Eye (tissue), 1 donor: ENCODE measurements at regions not wholly inside any gene's neighbourhood (a gene's known extent, or its start where the extent isn't known, plus 50 kb on each side); places are given as distances from the start of the nearest gene placed in this dataset.

Experiments
- DNase-seq: peaks from one replicate; pipeline ENCODE4 v3.0.0-alpha.2; 2015

DNA sequence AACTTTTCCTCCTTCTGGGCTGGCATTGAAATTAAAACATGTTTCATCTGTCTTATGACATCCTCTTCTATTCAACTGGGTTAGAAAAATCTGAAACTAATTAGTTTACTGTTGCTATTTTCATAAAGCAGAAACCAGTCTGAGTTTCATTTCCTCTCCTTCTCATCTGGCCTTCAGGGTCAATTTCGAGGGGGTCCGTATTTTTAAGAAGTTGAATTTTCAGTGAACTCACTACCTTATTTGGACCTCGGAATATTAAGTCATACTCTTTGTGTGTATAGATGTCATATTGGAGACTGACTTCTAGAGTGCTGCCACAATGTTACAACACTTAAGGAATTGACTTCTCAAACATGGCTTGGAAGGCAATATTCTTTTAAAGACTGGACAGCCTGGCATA, 485.9 kb downstream of the SQOR start:
- DNase-seq, result no peak

- no peak for DNase-seq
These were observed 486.6 kb downstream of the SQOR start for GRCh38 chr15:46121441-46121840.

- no peak for DNase-seq
These were observed 491.8 kb downstream of the SQOR start for GRCh38 chr15:46126581-46126980.

DNA sequence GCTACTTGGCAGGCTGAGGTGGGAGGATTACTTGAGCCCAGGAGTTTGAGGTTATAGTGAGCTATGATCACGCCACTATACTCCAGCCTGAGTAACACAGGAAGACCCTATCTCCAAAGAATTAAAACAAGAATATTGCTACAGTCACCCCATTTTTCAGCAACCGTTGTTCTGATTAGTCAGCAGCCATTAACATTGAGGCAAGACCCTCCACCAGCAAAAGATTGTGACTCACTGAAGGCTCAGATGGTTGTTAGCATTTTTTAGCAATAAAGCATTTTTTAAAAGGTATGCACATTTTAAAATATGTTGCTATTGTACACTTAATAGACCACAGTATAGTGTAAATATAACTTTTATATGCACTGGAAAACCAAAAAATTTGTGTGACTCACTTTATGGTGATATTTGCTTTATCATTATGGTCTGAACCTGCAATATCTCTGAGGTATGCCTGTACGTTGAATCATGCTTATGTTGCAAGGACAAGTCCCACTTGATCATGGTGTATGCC, 492.6 kb downstream of the SQOR start:
- DNase-seq, result no peak

GRCh38 chr15:46129145-46129544, 494.3 kb downstream of the SQOR start:
- DNase-seq, result no peak

DNA sequence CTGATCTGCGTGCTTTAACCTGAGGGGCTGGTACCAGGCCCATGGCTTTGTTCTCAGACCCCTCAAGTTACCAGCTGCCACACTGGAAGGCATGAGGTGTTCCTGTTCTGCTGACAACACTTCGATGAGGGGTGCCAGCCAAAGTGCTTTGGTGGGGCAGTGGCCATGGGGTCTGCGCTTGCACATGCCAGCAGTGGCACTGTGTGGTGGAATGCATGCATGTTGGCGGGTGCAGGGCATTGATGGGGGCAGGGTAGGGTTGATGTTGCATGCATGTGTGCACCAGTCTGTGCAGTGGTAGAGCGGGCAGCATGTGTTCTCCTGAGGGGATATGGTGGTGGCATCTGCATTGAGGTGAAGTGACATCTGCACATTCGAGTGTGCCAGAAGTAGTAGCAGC, 497.0 kb downstream of the SQOR start:
- DNase-seq, result no peak

GRCh38 chr15:46137443-46137842, 502.6 kb downstream of the SQOR start:
- DNase-seq, result no peak

GRCh38 chr15:46146002-46146401, 511.2 kb downstream of the SQOR start:
- no peak for DNase-seq

DNA sequence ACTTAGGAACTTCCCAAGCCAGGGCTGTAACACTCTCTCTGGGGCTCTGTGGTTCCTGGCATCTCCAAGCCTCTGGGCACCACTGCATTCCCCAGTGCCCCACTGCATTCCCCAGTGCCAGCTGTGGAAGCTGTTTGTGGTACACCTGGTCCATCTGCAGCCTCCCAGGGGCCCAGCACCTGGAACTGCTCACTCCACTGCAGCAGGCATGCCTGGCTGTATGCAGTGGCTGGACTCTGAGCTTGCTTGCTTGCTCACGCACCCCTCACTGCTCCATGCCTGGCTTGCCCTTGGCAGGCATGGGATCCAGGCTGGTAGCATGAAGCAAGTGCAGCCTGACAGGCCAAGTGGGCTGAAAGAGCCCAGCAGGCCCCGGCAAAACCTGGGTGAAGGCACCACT, 512.1 kb downstream of the SQOR start:
- no peak for DNase-seq

GRCh38 chr15:46151786-46152185, 517.0 kb downstream of the SQOR start:
- no peak for DNase-seq

- no peak for DNase-seq
These were observed 531.9 kb downstream of the SQOR start for GRCh38 chr15:46166750-46167149.

GRCh38 chr15:46170326-46170725, 535.5 kb downstream of the SQOR start:
- DNase-seq, result no peak

- no peak for DNase-seq
These were observed 539.3 kb downstream of the SQOR start for GRCh38 chr15:46174122-46174521.

DNA sequence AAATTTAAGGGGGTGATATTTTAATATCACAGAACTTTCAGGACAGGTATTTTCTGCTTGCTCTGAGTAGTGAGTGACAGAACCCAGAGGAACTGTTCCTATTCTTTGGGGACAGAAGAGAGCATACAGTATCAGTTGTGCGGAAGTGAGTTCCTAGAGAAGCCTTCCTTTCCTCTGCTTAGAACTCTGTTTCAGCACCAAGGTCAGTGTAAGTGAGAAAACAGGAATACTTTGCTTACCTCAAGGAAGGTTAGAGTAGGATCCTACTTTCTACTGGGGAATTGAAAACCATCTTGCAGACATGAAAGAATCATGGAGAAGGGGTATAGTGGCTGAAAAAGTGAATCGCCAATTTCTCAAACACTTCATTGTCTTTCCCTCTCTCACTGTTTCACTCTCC, 542.4 kb downstream of the SQOR start:
- no peak for DNase-seq

DNA sequence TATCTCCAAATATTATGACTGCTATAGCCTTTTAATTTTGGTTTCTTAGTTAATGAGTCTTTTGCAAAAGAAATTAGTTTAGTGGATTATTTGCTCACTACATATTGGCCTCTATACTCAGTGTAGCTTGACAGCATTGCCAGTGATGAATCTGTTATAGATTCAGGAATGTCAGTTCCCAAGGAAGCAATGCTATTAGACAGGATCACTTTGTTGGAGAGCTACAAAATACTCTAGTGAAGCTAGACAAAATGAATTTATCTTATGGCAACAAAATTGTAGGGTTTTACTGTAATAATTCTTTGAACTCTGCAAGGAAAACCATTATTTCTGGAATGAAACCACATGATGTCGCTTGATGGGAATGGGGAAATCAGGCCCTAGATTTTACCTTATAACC, 543.3 kb downstream of the SQOR start:
- DNase-seq, result no peak

DNA sequence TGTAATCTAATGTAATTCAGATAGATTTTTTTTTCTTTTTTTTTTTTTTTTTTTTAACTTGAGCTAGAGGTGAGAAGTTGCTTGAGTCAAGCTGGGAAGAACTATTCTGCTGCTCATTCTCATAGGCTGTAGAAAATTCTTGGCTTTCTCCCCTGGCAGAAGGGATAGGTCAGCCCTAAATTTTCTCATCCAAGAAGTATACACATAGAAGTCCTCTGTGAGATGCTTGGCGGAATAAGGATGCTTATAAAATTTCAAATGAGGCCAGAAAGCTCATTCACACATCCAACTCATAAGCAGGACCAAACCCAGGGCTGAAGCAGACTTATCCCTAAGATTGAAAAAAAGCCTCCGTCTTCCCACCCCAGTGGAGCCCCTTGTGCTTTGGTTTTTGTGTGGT, 572.5 kb downstream of the SQOR start:
- no peak for DNase-seq

GRCh38 chr15:46213551-46213950, 578.7 kb downstream of the SQOR start:
- DNase-seq, result no peak

- no peak for DNase-seq
These were observed 588.0 kb downstream of the SQOR start for GRCh38 chr15:46222826-46223225.

DNA sequence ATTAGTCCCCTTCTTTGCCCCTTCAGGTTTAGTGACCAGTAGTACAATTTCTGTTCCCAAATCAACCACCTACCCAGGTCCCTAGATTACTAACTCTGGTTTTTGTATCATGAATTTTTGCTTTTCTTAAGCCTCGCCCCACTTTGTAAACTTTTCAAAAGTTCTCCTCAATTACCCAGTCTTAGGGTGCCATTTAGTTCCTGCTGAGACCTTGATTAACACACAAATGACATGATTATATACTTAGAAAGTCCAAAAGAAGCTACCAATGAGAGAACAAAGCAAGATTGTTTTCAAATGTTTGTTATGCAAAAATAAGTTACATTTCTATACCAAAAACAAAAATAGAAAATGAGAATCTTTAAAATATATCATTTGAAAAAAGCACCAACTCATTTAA, 594.4 kb downstream of the SQOR start:
- DNase-seq, result no peak

- DNase-seq, result no peak
These were observed 597.0 kb downstream of the SQOR start for GRCh38 chr15:46231786-46232185.

- DNase-seq, result no peak
These were observed 597.6 kb downstream of the SQOR start for GRCh38 chr15:46232471-46232870.

DNA sequence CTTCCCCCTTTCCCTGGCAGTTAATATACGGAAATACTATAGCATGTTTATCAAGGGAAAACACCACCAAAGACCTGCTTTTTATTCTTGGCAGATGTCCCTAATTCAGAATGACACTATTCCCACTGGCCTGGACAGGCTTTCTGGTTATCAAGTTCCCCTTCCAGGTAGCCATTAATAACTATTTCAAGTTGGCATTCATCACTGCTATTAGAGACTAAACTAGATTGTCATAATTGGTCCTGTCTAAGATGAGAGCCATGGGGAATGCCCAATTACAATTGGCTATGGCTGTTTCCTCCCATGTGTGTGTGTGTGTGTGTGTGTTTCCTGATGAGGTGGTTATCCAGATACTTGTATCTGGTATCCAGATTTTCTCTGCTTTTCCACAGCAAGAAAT, 608.1 kb downstream of the SQOR start:
- DNase-seq, result no peak

- DNase-seq, result no peak
These were observed 617.1 kb downstream of the SQOR start for GRCh38 chr15:46251903-46252302.

GRCh38 chr15:46258056-46258455, 623.2 kb downstream of the SQOR start:
- no peak for DNase-seq

- DNase-seq, result no peak
These were observed 626.1 kb downstream of the SQOR start for GRCh38 chr15:46260937-46261336.
